Fibroblast of lung (primary cell): ENCODE measurements at regions not wholly inside any gene's neighbourhood (a gene's known extent, or its start where the extent isn't known, plus 50 kb on each side); places are given as distances from the start of the nearest gene placed in this dataset.

ENCODE experiments used
- DNase-seq, 2 donors: peaks; one replicate each; pipeline versions ENCODE4 v3.0.0 to v3.0.0-alpha.2; 2010; ENCODE audit warnings: low read depth in 2 of 2
- H2AFZ ChIP-seq: 2 replicates; pipeline ENCODE4 v1.5.1; 2012; ENCODE audit warnings: low read length, control low read depth, inconsistent platforms
- H3K27ac ChIP-seq: 2 replicates; pipeline ENCODE4 v1.5.1; 2011; ENCODE audit warnings: low read length, control low read depth; ENCODE audit not compliant: insufficient read depth
- H3K27me3 ChIP-seq: 2 replicates; pipeline ENCODE4 v1.5.1; 2011; ENCODE audit warnings: mild to moderate bottlenecking, low read length; ENCODE audit not compliant: control insufficient read depth, insufficient read depth
- H3K36me3 ChIP-seq: 2 replicates; pipeline ENCODE4 v1.5.1; 2011; ENCODE audit warnings: low read length; ENCODE audit not compliant: control insufficient read depth, insufficient read depth
- H3K4me1 ChIP-seq: 2 replicates; pipeline ENCODE4 v1.5.1; 2011; ENCODE audit warnings: low read length; ENCODE audit not compliant: control insufficient read depth, insufficient read depth; ENCODE audit errors: extremely low read depth
- H3K4me2 ChIP-seq: 2 replicates; pipeline ENCODE4 v1.5.1; 2011; ENCODE audit warnings: low read length, control low read depth; ENCODE audit not compliant: insufficient read depth; ENCODE audit errors: extremely low read depth
- H3K4me3 ChIP-seq, 4 experiments: fragments of 200-600 bp in 1 of 4; sonication (generic) in 1 of 4; replicated peaks in 1 of 4; 2 replicates each; pipeline ENCODE4 v1.5.1; 2011 to 2016; ENCODE audit warnings: low read length in 4 of 4, low read depth in 3 of 4, mild to moderate bottlenecking in 3 of 4, control low read depth in 2 of 4, inconsistent platforms in 1 of 4, mixed read lengths in 1 of 4; ENCODE audit not compliant: insufficient read depth in 1 of 4; ENCODE audit errors: control extremely low read depth in 1 of 4
- H3K79me2 ChIP-seq: 2 replicates; pipeline ENCODE4 v1.5.1; 2012; ENCODE audit warnings: mild to moderate bottlenecking, low read length, inconsistent platforms; ENCODE audit not compliant: control insufficient read depth, insufficient read depth
- H3K9ac ChIP-seq: 2 replicates; pipeline ENCODE4 v1.5.1; 2011; ENCODE audit warnings: mild to moderate bottlenecking, low read length, control low read depth; ENCODE audit not compliant: insufficient read depth
- H3K9me3 ChIP-seq: 2 replicates; pipeline ENCODE4 v1.5.1; 2012; ENCODE audit warnings: low read depth, low read length; ENCODE audit not compliant: control insufficient read depth, insufficient read depth
- H4K20me1 ChIP-seq: 2 replicates; pipeline ENCODE4 v1.5.1; 2011; ENCODE audit warnings: low read length; ENCODE audit not compliant: control insufficient read depth, insufficient read depth; ENCODE audit errors: extremely low read depth
- CTCF ChIP-seq, 2 donors: IDR thresholded peaks in 1 of 2; conservative IDR thresholded peaks in 1 of 2; 1 replicate in 1 of 2; 2 replicates in 1 of 2; pipeline ENCODE4 v1.5.1; 2011 to 2012; ENCODE audit warnings: low read length in 2 of 2, control low read depth in 1 of 2, inconsistent platforms in 1 of 2, low read depth in 1 of 2, mild to moderate bottlenecking in 1 of 2
- EZH2 ChIP-seq: IDR thresholded peaks from 2 replicates; pipeline ENCODE4 v1.5.1; 2012; ENCODE audit warnings: low read length, control low read depth, mild to moderate bottlenecking; ENCODE audit errors: missing control alignments

- Histone ChIP-seq H3K4me1 (no peaks in the 10 kb centered on the region), H3K27ac (no peak overlapping the region), H3K27me3 (no peaks in the 10 kb centered on the region), H3K79me2 (no peaks in the 10 kb centered on the region), H3K9me3 (no peaks in the 10 kb centered on the region), H4K20me1 (no peaks in the 10 kb centered on the region), H2AFZ (no peak overlapping the region), H3K4me3 (no peak overlapping the region), H3K4me2 (no peak overlapping the region), H3K9ac (no peak overlapping the region), H3K36me3 (no peaks in the 10 kb centered on the region)
- no peak for DNase-seq
- no peak for TF ChIP-seq EZH2
Measured at GRCh38 chr21:35911412-35912191, 148.7 kb downstream of the SETD4 start.

- no peaks in the 10 kb centered on the region for H3K27me3 ChIP-seq
- no peak overlapping the region for H2AFZ ChIP-seq
- no peak overlapping the region for H3K4me2 ChIP-seq
- no peaks in the 10 kb centered on the region for H4K20me1 ChIP-seq
- H3K4me1 ChIP-seq: no peaks in the 10 kb centered on the region
- H3K27ac ChIP-seq: no peak overlapping the region
- no peaks in the 10 kb centered on the region for H3K9me3 ChIP-seq
- peak; percentile 17 for DNase-seq
- H3K36me3 ChIP-seq: no peaks in the 10 kb centered on the region
- no peaks in the 10 kb centered on the region for H3K79me2 ChIP-seq
- no peak for TF ChIP-seq EZH2
- no peak for TF ChIP-seq CTCF (conservative IDR thresholded peaks at IDR 0.05 in 1 of 2, IDR thresholded peaks at IDR 0.05 in 1 of 2; ENCODE audit: low read depth in 1 of 2, low read length in 2 of 2)
- H3K4me3 ChIP-seq: no peak overlapping the region
- no peak overlapping the region for H3K9ac ChIP-seq
Measured at GRCh38 chr21:35909456-35910223, 150.7 kb downstream of the SETD4 start.

GRCh38 chr21:35908311-35909078, 151.8 kb downstream of the SETD4 start:
- H3K27me3 ChIP-seq: no peaks in the 10 kb centered on the region
- no peak for TF ChIP-seq EZH2
- no peak for TF ChIP-seq CTCF (conservative IDR thresholded peaks at IDR 0.05 in 1 of 2, IDR thresholded peaks at IDR 0.05 in 1 of 2; ENCODE audit: low read depth in 1 of 2, low read length in 2 of 2)
- H3K27ac ChIP-seq: no peak overlapping the region
- no peaks in the 10 kb centered on the region for H4K20me1 ChIP-seq
- no peaks in the 10 kb centered on the region for H3K4me1 ChIP-seq
- no peaks in the 10 kb centered on the region for H3K9me3 ChIP-seq
- H3K36me3 ChIP-seq: no peaks in the 10 kb centered on the region
- no peak for DNase-seq
- no peak overlapping the region for H3K4me2 ChIP-seq
- no peak overlapping the region for H3K9ac ChIP-seq
- H2AFZ ChIP-seq: no peak overlapping the region
- H3K79me2 ChIP-seq: no peaks in the 10 kb centered on the region
- H3K4me3 ChIP-seq: no peak overlapping the region
